IMR-90 (cell line): ENCODE measurements at regions not wholly inside any gene's neighbourhood (a gene's known extent, or its start where the extent isn't known, plus 50 kb on each side); places are given as distances from the start of the nearest gene placed in this dataset.

Experiments used
- ATAC-seq: fragments of 200-7000 bp; cut with Tn5 transposase; 2 replicates; pipeline ENCODE4 v1.9.1; 2020; ENCODE audit warnings: low read depth, mild to moderate bottlenecking, moderate library complexity
- BruUV-seq: library from RNA; stranded (reverse); fragments of 400-500 nt; replicated peaks from 2 replicates; lab custom pipeline; 2021; lab: Mats Ljungman, UMichigan
- CTCF ChIA-PET: fragments of 300-600 bp; formaldehyde crosslinking; extraction: SDS; loops from one replicate; lab custom pipeline; 2021; ENCODE audit warnings: antibody characterized with exemption; lab: Yijun Ruan, JAX
- POLR2A ChIA-PET: fragments of 300-600 bp; sonication (Branson Sonifier 250); formaldehyde crosslinking; loops from one replicate; lab custom pipeline; 2022; ENCODE audit warnings: antibody characterized with exemption; ENCODE audit not compliant: unreplicated experiment; lab: Charles Lee
- DNase-seq: peaks from one replicate; pipeline ENCODE4 v3.0.0; 2013
- H2AFZ ChIP-seq: replicated peaks from 2 replicates; pipeline ENCODE3; 2013; ENCODE audit warnings: low read length, mild to moderate bottlenecking; ENCODE audit not compliant: poor library complexity
- H2AK5ac ChIP-seq: 2 replicates; pipeline ENCODE4 v1.6.1; 2013; ENCODE audit warnings: low read depth, low read length, inconsistent platforms
- H2AK9ac ChIP-seq: replicated peaks from 2 replicates; pipeline ENCODE3; 2013; ENCODE audit warnings: mild to moderate bottlenecking, low read depth, low read length, moderate library complexity; ENCODE audit not compliant: poor library complexity
- H2BK120ac ChIP-seq: 2 replicates; pipeline ENCODE4 v1.6.1; 2013; ENCODE audit warnings: low read depth, low read length, inconsistent platforms
- H2BK15ac ChIP-seq: 3 replicates; pipeline ENCODE4 v1.6.1; 2013; ENCODE audit warnings: low read depth, low read length, inconsistent platforms
- H2BK20ac ChIP-seq: 2 replicates; pipeline ENCODE4 v1.6.1; 2013; ENCODE audit warnings: low read depth, mild to moderate bottlenecking, inconsistent platforms, low read length, moderate library complexity
- H2BK5ac ChIP-seq: 2 replicates; pipeline ENCODE4 v1.6.1; 2013; ENCODE audit warnings: mild to moderate bottlenecking, low read depth, low read length, inconsistent platforms; ENCODE audit not compliant: poor library complexity, severe bottlenecking
- H3K14ac ChIP-seq: replicated peaks from 2 replicates; pipeline ENCODE4 v1.6.1; 2013; ENCODE audit warnings: low read depth, low read length, inconsistent platforms
- H3K18ac ChIP-seq: 2 replicates; pipeline ENCODE4 v1.6.1; 2013; ENCODE audit warnings: low read depth, low read length, control low read depth
- H3K23ac ChIP-seq: 2 replicates; pipeline ENCODE4 v1.6.1; 2013; ENCODE audit warnings: low read depth, low read length, inconsistent platforms
- H3K27ac ChIP-seq: 2 replicates; pipeline ENCODE4 v1.5.1; 2013; ENCODE audit warnings: mild to moderate bottlenecking, control low read depth, low read length; ENCODE audit not compliant: insufficient read depth
- H3K27me3 ChIP-seq: 2 replicates; pipeline ENCODE4 v1.6.1; 2013; ENCODE audit warnings: low read length; ENCODE audit not compliant: control insufficient read depth, insufficient read depth
- H3K36me3 ChIP-seq: 2 replicates; pipeline ENCODE4 v1.6.1; 2013; ENCODE audit warnings: low read length, mixed read lengths; ENCODE audit not compliant: control insufficient read depth, insufficient read depth
- H3K4ac ChIP-seq: 2 replicates; pipeline ENCODE4 v1.6.1; 2013; ENCODE audit warnings: low read depth, low read length, inconsistent platforms
- H3K4me1 ChIP-seq: 2 replicates; pipeline ENCODE4 v1.6.1; 2013; ENCODE audit warnings: low read length, mixed read lengths; ENCODE audit not compliant: control insufficient read depth, insufficient read depth
- H3K4me2 ChIP-seq: 2 replicates; pipeline ENCODE4 v1.6.1; 2013; ENCODE audit warnings: low read depth, mild to moderate bottlenecking, control low read depth, low read length, moderate library complexity
- H3K4me3 ChIP-seq: 2 replicates; pipeline ENCODE4 v1.5.1; 2013; ENCODE audit warnings: low read depth, mild to moderate bottlenecking, control low read depth, low read length, moderate library complexity; ENCODE audit not compliant: insufficient read depth
- H3K56ac ChIP-seq: 2 replicates; pipeline ENCODE4 v1.6.1; 2013; ENCODE audit warnings: low read length, inconsistent platforms; ENCODE audit not compliant: insufficient read depth; ENCODE audit errors: extremely low read depth
- H3K79me1 ChIP-seq, 2 experiments: 2 replicates each; pipeline ENCODE4 v1.6.1; 2013; ENCODE audit warnings: low read length in 2 of 2, inconsistent platforms in 1 of 2, low read depth in 1 of 2
- H3K9ac ChIP-seq: 2 replicates; pipeline ENCODE4 v1.6.1; 2013; ENCODE audit warnings: low read depth, low read length, control low read depth
- H3K9me1 ChIP-seq: 2 replicates; pipeline ENCODE4 v1.6.1; 2013; ENCODE audit warnings: low read length, inconsistent platforms; ENCODE audit not compliant: insufficient read depth
- H3K9me3 ChIP-seq: 2 replicates; pipeline ENCODE4 v1.6.1; 2013; ENCODE audit warnings: low read length; ENCODE audit not compliant: control insufficient read depth, insufficient read depth
- H4K20me1 ChIP-seq: 2 replicates; pipeline ENCODE4 v1.6.1; 2013; ENCODE audit warnings: low read length, inconsistent platforms; ENCODE audit not compliant: insufficient read depth
- H4K5ac ChIP-seq: 2 replicates; pipeline ENCODE4 v1.6.1; 2013; ENCODE audit warnings: mild to moderate bottlenecking, low read depth, low read length, control low read depth
- H4K8ac ChIP-seq, 2 experiments: 2 replicates each; pipeline ENCODE4 v1.6.1; 2013; ENCODE audit warnings: low read depth in 2 of 2, low read length in 2 of 2, control low read depth in 1 of 2, inconsistent platforms in 1 of 2
- H4K91ac ChIP-seq: 2 replicates; pipeline ENCODE4 v1.6.1; 2013; ENCODE audit warnings: low read depth, low read length, inconsistent platforms; ENCODE audit not compliant: insufficient read depth
- BHLHE40 ChIP-seq: fragments of 150-350 bp; IDR thresholded peaks from 2 replicates; pipeline ENCODE4 v1.6.1; 2016; ENCODE audit warnings: mild to moderate bottlenecking, low read depth, low read length
- CHD1 ChIP-seq: IDR thresholded peaks from 2 replicates; pipeline ENCODE4 v1.6.1; 2012; ENCODE audit warnings: low read depth, low read length, improper control_type of control experiment
- MAFK ChIP-seq: IDR thresholded peaks from 2 replicates; pipeline ENCODE4 v1.6.1; 2012; ENCODE audit warnings: low read depth, low read length, improper control_type of control experiment
- MAZ ChIP-seq: IDR thresholded peaks from 2 replicates; pipeline ENCODE4 v1.6.1; 2012; ENCODE audit warnings: low read depth, mild to moderate bottlenecking, low read length, improper control_type of control experiment, moderate library complexity, borderline replicate concordance
- NFE2L2 ChIP-seq: fragments of 150-350 bp; IDR thresholded peaks from 2 replicates; pipeline ENCODE4 v1.6.1; 2016; ENCODE audit warnings: low read depth, mild to moderate bottlenecking, low read length
- POLR2A ChIP-seq: IDR thresholded peaks from 2 replicates; pipeline ENCODE4 v1.6.1; 2012; ENCODE audit warnings: mild to moderate bottlenecking, low read depth, low read length
- RAD21 ChIP-seq: IDR thresholded peaks from 2 replicates; pipeline ENCODE4 v1.6.1; 2012; ENCODE audit warnings: low read length, improper control_type of control experiment
- RCOR1 ChIP-seq: IDR thresholded peaks from 2 replicates; pipeline ENCODE4 v1.6.1; 2012; ENCODE audit warnings: mild to moderate bottlenecking, low read length, improper control_type of control experiment; ENCODE audit not compliant: insufficient replicate concordance
- RFX5 ChIP-seq: IDR thresholded peaks from 2 replicates; pipeline ENCODE4 v1.8.0; 2012; ENCODE audit warnings: low read depth, mild to moderate bottlenecking, low read length, moderate library complexity
- SMC3 ChIP-seq: fragments of 150-350 bp; IDR thresholded peaks from 2 replicates; pipeline ENCODE4 v1.6.1; 2016; ENCODE audit warnings: low read depth, mild to moderate bottlenecking, antibody characterized with exemption, low read length, moderate library complexity
- WGBS, 2 experiments: methylation state at CpG; one replicate each; pipeline versions ENCODE4 v1.1.5 to v1.1.7; 2013; ENCODE audit warnings: missing lambda C conversion rate in 2 of 2; ENCODE audit not compliant: insufficient read length in 1 of 2; ENCODE audit errors: extremely low coverage in 2 of 2; 5-methylcytosine and 5-hydroxymethylcytosine counted together
- dilution Hi-C: fragments of 300-500 bp; cut with HindIII; formaldehyde crosslinking; loops from one replicate; pipeline ENCODE4 v1.14.3; 2018; ENCODE audit warnings: low sequenced_read_pairs; ENCODE audit not compliant: unreplicated experiment
- in situ Hi-C: fragments of 300-500 bp; cut with MboI; formaldehyde crosslinking; loops from 3 replicates; pipeline ENCODE4 v1.14.3; 2019; ENCODE audit warnings: low sequenced_read_pairs, inconsistent platforms, mixed read lengths
- intact Hi-C: fragments of 100-400 bp; cut with micrococcal nuclease; formaldehyde crosslinking; loops from 2 replicates; pipeline ENCODE4 v1.10.0; 2022
- TF ChIP-seq, protein P1 (sequence below): fragments of 150-350 bp; IDR thresholded peaks from 2 replicates; pipeline ENCODE4 v1.6.1; 2017; ENCODE audit warnings: mild to moderate bottlenecking, antibody characterized with exemption, low read length, low read depth
- TF ChIP-seq, protein P2 (sequence below): conservative IDR thresholded peaks from 2 replicates; pipeline ENCODE4 v1.5.1; 2012; ENCODE audit warnings: mild to moderate bottlenecking, low read depth, low read length, improper control_type of control experiment
- TF ChIP-seq, protein P3 (sequence below): fragments of 150-350 bp; IDR thresholded peaks from 2 replicates; pipeline ENCODE4 v1.6.1; 2016; ENCODE audit warnings: low read depth, mild to moderate bottlenecking, low read length, moderate library complexity, borderline replicate concordance

DNA sequence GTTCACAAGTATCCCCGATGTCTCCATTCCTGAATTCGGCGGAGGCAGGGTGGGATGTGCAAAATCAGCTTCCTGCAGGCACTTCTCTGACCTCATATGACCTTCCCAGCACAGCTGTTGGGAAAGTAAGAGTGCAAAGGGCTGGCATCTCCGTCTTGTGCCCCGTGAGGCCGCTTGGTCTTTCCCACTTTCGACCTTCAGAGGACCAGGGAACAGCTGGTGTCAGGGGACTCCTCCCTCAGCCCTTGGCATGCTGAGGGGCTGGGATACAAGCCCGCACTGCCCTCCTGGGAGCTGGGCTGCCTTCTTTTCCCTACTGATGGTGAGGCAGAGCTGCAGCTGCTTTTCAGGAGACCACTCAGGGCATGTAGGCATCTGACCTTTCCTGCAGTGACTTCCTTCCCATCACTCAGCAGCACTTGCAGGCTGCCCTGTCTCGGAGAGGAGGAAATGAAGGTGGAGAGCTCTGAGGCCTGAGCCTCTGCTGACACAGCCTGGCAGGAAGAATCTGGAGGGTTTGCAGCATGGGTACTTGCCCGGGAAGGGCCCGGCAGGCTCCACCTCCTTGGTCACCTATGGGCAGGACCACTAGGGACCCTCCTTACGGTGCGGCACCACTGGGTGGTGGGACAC lies 277.2 kb upstream of the HS6ST1 start:
- Histone ChIP-seq H3K14ac (no peak overlapping the region), H3K9me3 (no peaks in the 10 kb centered on the region), H3K79me1 (no peaks in the 10 kb centered on the region), H2BK20ac (no peak overlapping the region), H4K5ac (no peak overlapping the region), H3K4ac (no peak overlapping the region), H3K36me3 (no peaks in the 10 kb centered on the region), H3K4me2 (no peak overlapping the region), H3K18ac (no peak overlapping the region), H2BK15ac (no peak overlapping the region), H2AFZ (peak overlapping the region; percentile 8), H4K20me1 (no peaks in the 10 kb centered on the region), H3K9ac (no peak overlapping the region), H3K27me3 (peaks cover 2% of the 10 kb centered on the region; the same call in 1 of the 2 replicates), H2AK9ac (no peak overlapping the region), H3K27ac (no peak overlapping the region), H2BK120ac (no peak overlapping the region), H3K23ac (no peak overlapping the region), H3K4me1 (no peaks in the 10 kb centered on the region), H2BK5ac (no peak overlapping the region), H3K4me3 (no peak overlapping the region), H4K91ac (no peak overlapping the region), H3K9me1 (no peaks in the 10 kb centered on the region), H4K8ac (no peak overlapping the region), H3K56ac (no peak overlapping the region), H2AK5ac (no peak overlapping the region)
- DNase-seq: no peak
- dilution Hi-C loops: no loop called here
- POLR2A ChIA-PET: no interaction called here
- TF ChIP-seq CHD1: no peak
- TF ChIP-seq POLR2A: no peak
- TF ChIP-seq, protein P1, sequence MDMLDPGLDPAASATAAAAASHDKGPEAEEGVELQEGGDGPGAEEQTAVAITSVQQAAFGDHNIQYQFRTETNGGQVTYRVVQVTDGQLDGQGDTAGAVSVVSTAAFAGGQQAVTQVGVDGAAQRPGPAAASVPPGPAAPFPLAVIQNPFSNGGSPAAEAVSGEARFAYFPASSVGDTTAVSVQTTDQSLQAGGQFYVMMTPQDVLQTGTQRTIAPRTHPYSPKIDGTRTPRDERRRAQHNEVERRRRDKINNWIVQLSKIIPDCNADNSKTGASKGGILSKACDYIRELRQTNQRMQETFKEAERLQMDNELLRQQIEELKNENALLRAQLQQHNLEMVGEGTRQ: no peak
- no peak for TF ChIP-seq SMC3
- no peak for TF ChIP-seq MAZ
- no peak for TF ChIP-seq RFX5
- no peak for TF ChIP-seq NFE2L2
- TF ChIP-seq, protein P2, sequence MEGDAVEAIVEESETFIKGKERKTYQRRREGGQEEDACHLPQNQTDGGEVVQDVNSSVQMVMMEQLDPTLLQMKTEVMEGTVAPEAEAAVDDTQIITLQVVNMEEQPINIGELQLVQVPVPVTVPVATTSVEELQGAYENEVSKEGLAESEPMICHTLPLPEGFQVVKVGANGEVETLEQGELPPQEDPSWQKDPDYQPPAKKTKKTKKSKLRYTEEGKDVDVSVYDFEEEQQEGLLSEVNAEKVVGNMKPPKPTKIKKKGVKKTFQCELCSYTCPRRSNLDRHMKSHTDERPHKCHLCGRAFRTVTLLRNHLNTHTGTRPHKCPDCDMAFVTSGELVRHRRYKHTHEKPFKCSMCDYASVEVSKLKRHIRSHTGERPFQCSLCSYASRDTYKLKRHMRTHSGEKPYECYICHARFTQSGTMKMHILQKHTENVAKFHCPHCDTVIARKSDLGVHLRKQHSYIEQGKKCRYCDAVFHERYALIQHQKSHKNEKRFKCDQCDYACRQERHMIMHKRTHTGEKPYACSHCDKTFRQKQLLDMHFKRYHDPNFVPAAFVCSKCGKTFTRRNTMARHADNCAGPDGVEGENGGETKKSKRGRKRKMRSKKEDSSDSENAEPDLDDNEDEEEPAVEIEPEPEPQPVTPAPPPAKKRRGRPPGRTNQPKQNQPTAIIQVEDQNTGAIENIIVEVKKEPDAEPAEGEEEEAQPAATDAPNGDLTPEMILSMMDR: no peak
- TF ChIP-seq, protein P3, sequence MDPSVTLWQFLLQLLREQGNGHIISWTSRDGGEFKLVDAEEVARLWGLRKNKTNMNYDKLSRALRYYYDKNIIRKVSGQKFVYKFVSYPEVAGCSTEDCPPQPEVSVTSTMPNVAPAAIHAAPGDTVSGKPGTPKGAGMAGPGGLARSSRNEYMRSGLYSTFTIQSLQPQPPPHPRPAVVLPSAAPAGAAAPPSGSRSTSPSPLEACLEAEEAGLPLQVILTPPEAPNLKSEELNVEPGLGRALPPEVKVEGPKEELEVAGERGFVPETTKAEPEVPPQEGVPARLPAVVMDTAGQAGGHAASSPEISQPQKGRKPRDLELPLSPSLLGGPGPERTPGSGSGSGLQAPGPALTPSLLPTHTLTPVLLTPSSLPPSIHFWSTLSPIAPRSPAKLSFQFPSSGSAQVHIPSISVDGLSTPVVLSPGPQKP: no peak
- TF ChIP-seq RCOR1: no peak
- no peak for TF ChIP-seq RAD21
- TF ChIP-seq MAFK: no peak
- no peak for TF ChIP-seq BHLHE40
- in situ Hi-C loops: no loop called here
- intact Hi-C loops: no loop called here
- CTCF ChIA-PET: no interaction called here
- no TSS peak for BruUV-seq
- ATAC-seq: no peak
- 40% methylated on average over 1 of the region's 13 CpGs; no CpG with 5 or more reads in 1 of the 2 experiments for WGBS, 2 experiments
